Right atrium auricular region (tissue), 2 donors: ENCODE measurements at regions not wholly inside any gene's neighbourhood (a gene's known extent, or its start where the extent isn't known, plus 50 kb on each side); places are given as distances from the start of the nearest gene placed in this dataset.

ENCODE experiments used
- DNase-seq: peaks from one replicate; pipeline ENCODE4 v3.0.0-alpha.2; 2019; ENCODE audit warnings: low spot score
- H3K27ac ChIP-seq, 2 donors: fragments of 200-600 bp; sonication (generic); 1 replicate in 1 of 2; 2 replicates in 1 of 2; pipeline ENCODE4 v1.5.1; 2016 to 2019
- H3K27me3 ChIP-seq, 2 donors: fragments of 200-600 bp; sonication (generic); one replicate each; pipeline versions ENCODE4 v1.5.1 to v1.6.0; 2017 to 2019
- H3K36me3 ChIP-seq: fragments of 200-600 bp; sonication (generic); one replicate; pipeline ENCODE4 v1.5.1; 2016
- H3K4me1 ChIP-seq, 2 donors: fragments of 200-600 bp; sonication (generic); one replicate each; pipeline versions ENCODE4 v1.5.1 to v1.6.0; 2017 to 2019
- H3K4me3 ChIP-seq, 2 donors: fragments of 200-600 bp; sonication (generic); 1 replicate in 1 of 2; 2 replicates in 1 of 2; pipeline ENCODE4 v1.5.1; 2017 to 2019; ENCODE audit warnings: mild to moderate bottlenecking in 1 of 2, moderate library complexity in 1 of 2
- H3K9me3 ChIP-seq, 2 donors: fragments of 200-600 bp; sonication (generic); one replicate each; pipeline ENCODE4 v1.5.1; 2019
- CTCF ChIP-seq, 2 donors: fragments of 200-600 bp; sonication (generic); IDR thresholded peaks; one replicate each; pipeline ENCODE4 v1.5.1; 2019; ENCODE audit warnings: antibody characterized with exemption in 2 of 2

- H3K27me3 ChIP-seq: no peaks in the 10 kb centered on the region
- no peak for TF ChIP-seq CTCF (IDR thresholded peaks at IDR 0.05)
- H3K4me1 ChIP-seq: no peaks in the 10 kb centered on the region
- H3K4me3 ChIP-seq: no peak overlapping the region
- no peak for DNase-seq
- H3K36me3 ChIP-seq: no peaks in the 10 kb centered on the region
- no peak overlapping the region for H3K27ac ChIP-seq
- H3K9me3 ChIP-seq: no peaks in the 10 kb centered on the region
Measured at GRCh38 chr12:28814246-28814645, 334.8 kb upstream of the FAR2 start.

- Histone ChIP-seq H3K9me3 (no peaks in the 10 kb centered on the region), H3K36me3 (no peaks in the 10 kb centered on the region), H3K27me3 (no peaks in the 10 kb centered on the region), H3K27ac (no peak overlapping the region), H3K4me3 (no peak overlapping the region), H3K4me1 (no peaks in the 10 kb centered on the region)
- no peak for TF ChIP-seq CTCF (IDR thresholded peaks at IDR 0.05)
- no peak for DNase-seq
Measured at GRCh38 chr12:28817524-28817923, 331.6 kb upstream of the FAR2 start.

GRCh38 chr12:28824193-28824846 is 324.8 kb upstream of the FAR2 start:
- no peak for DNase-seq
- no peak overlapping the region for H3K27ac ChIP-seq

GRCh38 chr12:28824849-28825248 is 324.2 kb upstream of the FAR2 start:
- DNase-seq: no peak
- no peak overlapping the region for H3K27ac ChIP-seq
- H3K27me3 ChIP-seq: no peaks in the 10 kb centered on the region
- TF ChIP-seq CTCF (IDR thresholded peaks at IDR 0.05): no peak
- H3K9me3 ChIP-seq: no peaks in the 10 kb centered on the region
- no peak overlapping the region for H3K4me3 ChIP-seq
- H3K36me3 ChIP-seq: no peaks in the 10 kb centered on the region
- H3K4me1 ChIP-seq: no peaks in the 10 kb centered on the region

More at GRCh38 chr12:28824193-28824846, 324.8 kb upstream of the FAR2 start:
- TF ChIP-seq CTCF (IDR thresholded peaks at IDR 0.05): no peak
- no peaks in the 10 kb centered on the region for H3K27me3 ChIP-seq
- no peaks in the 10 kb centered on the region for H3K36me3 ChIP-seq
- H3K4me1 ChIP-seq: no peaks in the 10 kb centered on the region
- H3K9me3 ChIP-seq: no peaks in the 10 kb centered on the region
- H3K4me3 ChIP-seq: no peak overlapping the region

- Histone ChIP-seq H3K36me3 (no peaks in the 10 kb centered on the region), H3K4me1 (no peaks in the 10 kb centered on the region), H3K9me3 (no peaks in the 10 kb centered on the region), H3K4me3 (no peak overlapping the region), H3K27ac (no peak overlapping the region), H3K27me3 (no peaks in the 10 kb centered on the region)
- no peak for DNase-seq
- TF ChIP-seq CTCF (IDR thresholded peaks at IDR 0.05): no peak
Measured at GRCh38 chr12:28826766-28827165, 322.3 kb upstream of the FAR2 start.

GRCh38 chr12:28827861-28828260 is 321.2 kb upstream of the FAR2 start:
- no peaks in the 10 kb centered on the region for H3K36me3 ChIP-seq
- no peak for TF ChIP-seq CTCF (IDR thresholded peaks at IDR 0.05)
- DNase-seq: no peak
- no peaks in the 10 kb centered on the region for H3K27me3 ChIP-seq
- H3K27ac ChIP-seq: no peak overlapping the region
- no peaks in the 10 kb centered on the region for H3K9me3 ChIP-seq
- H3K4me3 ChIP-seq: no peak overlapping the region
- H3K4me1 ChIP-seq: no peaks in the 10 kb centered on the region
